ENCODE measurements at regions not wholly inside any gene's neighbourhood (a gene's known extent, or its start where the extent isn't known, plus 50 kb on each side); places are given as distances from the start of the nearest gene placed in this dataset.

DNA sequence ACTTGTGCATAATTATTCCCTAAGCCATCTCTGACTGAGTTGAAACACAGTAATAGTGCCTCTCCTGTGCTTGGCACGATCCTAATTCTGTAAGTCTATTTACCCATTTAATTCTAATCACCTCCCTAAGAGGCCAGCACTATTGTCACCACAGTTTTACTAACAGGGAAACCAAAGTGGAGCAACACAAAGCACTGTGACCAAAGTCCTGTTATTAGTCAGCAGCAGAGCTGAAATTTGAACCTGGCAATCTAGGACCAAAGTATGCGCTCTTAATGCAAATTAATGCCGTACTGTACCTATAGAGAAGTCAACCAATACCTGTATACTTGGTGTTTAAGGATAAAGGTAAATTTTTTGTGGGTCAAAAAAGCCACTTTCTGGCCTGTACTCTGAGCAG is 77.1 kb upstream of the CNTLN start:
- TF ChIP-seq CTCF (conservative IDR thresholded peaks at IDR 0.05; ENCODE audit: low read depth, low read length) = no peak
- no peak for DNase-seq (ENCODE audit: low read depth)
- H3K4me3 ChIP-seq (ENCODE audit: low read depth, low read length) = no peak overlapping the region

- TF ChIP-seq CTCF (conservative IDR thresholded peaks at IDR 0.05; ENCODE audit: low read depth, low read length) = no peak
- DNase-seq (ENCODE audit: low read depth) = no peak
- no peak overlapping the region for H3K4me3 ChIP-seq (ENCODE audit: low read depth, low read length)
Observed at GRCh38 chr9:17052626-17053025, 82.2 kb upstream of the CNTLN start.

DNA sequence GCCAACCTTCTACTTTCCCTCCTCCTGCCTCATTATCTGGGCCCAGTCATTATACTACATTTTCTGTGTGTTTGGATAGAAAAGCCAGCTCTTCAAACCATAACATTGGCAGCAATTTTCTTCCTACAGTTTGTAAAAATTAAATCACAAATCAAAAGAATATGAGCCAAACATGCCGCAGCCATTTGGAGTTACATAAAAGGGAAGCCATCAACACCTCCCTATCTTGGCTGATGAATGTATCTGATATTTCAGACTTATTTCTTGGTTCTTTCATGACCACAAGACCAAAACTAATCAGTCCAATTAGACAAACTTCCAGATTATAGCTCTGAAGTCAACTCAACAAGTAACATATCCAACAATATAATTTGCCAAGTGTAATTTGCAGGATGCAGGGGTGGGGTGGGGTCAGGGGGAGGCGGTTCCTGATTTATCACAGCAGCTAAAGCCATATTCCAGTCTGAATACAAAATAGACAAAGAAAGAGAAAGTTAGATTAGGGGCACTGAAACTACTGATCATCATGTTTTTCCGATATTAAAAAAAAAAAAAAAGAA is 89.4 kb upstream of the CNTLN start:
- no peak overlapping the region for H3K4me3 ChIP-seq (ENCODE audit: low read depth, low read length)
- DNase-seq (ENCODE audit: low read depth) = no peak
- TF ChIP-seq CTCF (conservative IDR thresholded peaks at IDR 0.05; ENCODE audit: low read depth, low read length) = no peak

- H3K4me3 ChIP-seq (ENCODE audit: low read depth, low read length) = no peak overlapping the region
- TF ChIP-seq CTCF (conservative IDR thresholded peaks at IDR 0.05; ENCODE audit: low read depth, low read length) = no peak
Observed at GRCh38 chr9:17031546-17031945, 103.3 kb upstream of the CNTLN start.

GRCh38 chr9:17025281-17025680 is 109.6 kb upstream of the CNTLN start:
- DNase-seq (ENCODE audit: low read depth) = no peak
- no peak overlapping the region for H3K4me3 ChIP-seq (ENCODE audit: low read depth, low read length)
- no peak for TF ChIP-seq CTCF (conservative IDR thresholded peaks at IDR 0.05; ENCODE audit: low read depth, low read length)

More at GRCh38 chr9:17031546-17031945, 103.3 kb upstream of the CNTLN start:
- no peak for DNase-seq (ENCODE audit: low read depth)

DNA sequence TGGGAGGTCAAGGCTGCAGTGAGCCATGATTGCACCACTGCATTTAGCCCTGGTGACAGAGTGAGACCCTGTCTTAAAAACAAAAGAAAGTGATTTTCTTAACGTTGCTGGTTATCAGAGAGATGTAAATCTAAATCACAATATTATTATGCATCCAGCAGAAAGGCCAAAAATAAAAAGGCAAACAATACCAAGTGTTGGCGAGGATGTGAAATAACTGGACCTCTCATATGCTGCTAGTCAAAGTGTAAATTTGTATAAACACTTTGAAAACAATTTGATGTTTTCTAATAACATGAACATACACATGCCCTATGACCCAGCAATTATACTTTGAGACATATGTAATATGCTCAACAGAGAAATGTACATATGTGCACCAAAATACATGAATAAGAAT is 110.7 kb upstream of the CNTLN start:
- no peak for DNase-seq (ENCODE audit: low read depth)
- H3K4me3 ChIP-seq (ENCODE audit: low read depth, low read length) = no peak overlapping the region
- TF ChIP-seq CTCF (conservative IDR thresholded peaks at IDR 0.05; ENCODE audit: low read depth, low read length) = no peak

GRCh38 chr9:17021387-17021970 is 113.4 kb upstream of the CNTLN start:
- DNase-seq (ENCODE audit: low read depth) = no peak
- no peak for TF ChIP-seq CTCF (conservative IDR thresholded peaks at IDR 0.05; ENCODE audit: low read depth, low read length)
- no peak overlapping the region for H3K4me3 ChIP-seq (ENCODE audit: low read depth, low read length)
